SK-N-SH treated with all-trans-retinoic acid at 6 μM for 48 hours (cell line): ENCODE measurements at regions not wholly inside any gene's neighbourhood (a gene's known extent, or its start where the extent isn't known, plus 50 kb on each side); places are given as distances from the start of the nearest gene placed in this dataset.

ENCODE experiments used
- ATAC-seq: fragments of 200-7000 bp; cut with Tn5 transposase; 3 replicates; pipeline ENCODE4 v1.9.1; 2020; ENCODE audit warnings: mild to moderate bottlenecking, moderate library complexity
- ARNTL ChIP-seq: fragments of 450-650 bp; formaldehyde crosslinking; IDR thresholded peaks from 2 replicates; pipeline ENCODE4 v1.5.0; 2020; ENCODE audit warnings: low read depth, mild to moderate bottlenecking, moderate library complexity, borderline replicate concordance
- BACH2 ChIP-seq: fragments of 250-450 bp; sonication (Bioruptor Pico); IDR thresholded peaks from 2 replicates; pipeline ENCODE4 v1.9.0; 2021; ENCODE audit warnings: mild to moderate bottlenecking, borderline replicate concordance
- CREB5 ChIP-seq: fragments of 250-450 bp; sonication (Bioruptor Pico); IDR thresholded peaks from 2 replicates; pipeline ENCODE4 v1.5.1; 2020; ENCODE audit warnings: low read depth, mild to moderate bottlenecking, moderate library complexity
- CSDC2 ChIP-seq: fragments of 250-450 bp; sonication (Bioruptor Pico); IDR thresholded peaks from 2 replicates; pipeline ENCODE4 v1.5.0; 2020; ENCODE audit warnings: mild to moderate bottlenecking, moderate library complexity
- ESRRG ChIP-seq: fragments of 250-450 bp; sonication (Bioruptor Pico); IDR thresholded peaks from 2 replicates; pipeline ENCODE4 v1.6.1; 2021; ENCODE audit warnings: mild to moderate bottlenecking
- GLIS3 ChIP-seq: fragments of 250-450 bp; sonication (Bioruptor Pico); IDR thresholded peaks from 2 replicates; pipeline ENCODE4 v1.5.0; 2020; ENCODE audit warnings: mild to moderate bottlenecking, moderate library complexity
- ISL1 ChIP-seq: fragments of 250-450 bp; sonication (Bioruptor Pico); IDR thresholded peaks from 2 replicates; pipeline ENCODE4 v2.1.2; 2022; ENCODE audit warnings: mild to moderate bottlenecking, moderate library complexity
- PATZ1 ChIP-seq: fragments of 250-450 bp; sonication (Bioruptor Pico); IDR thresholded peaks from 2 replicates; pipeline ENCODE4 v1.8.0; 2020; ENCODE audit warnings: mild to moderate bottlenecking, moderate library complexity, borderline replicate concordance
- POU6F1 ChIP-seq: fragments of 250-450 bp; sonication (Bioruptor Pico); IDR thresholded peaks from 2 replicates; pipeline ENCODE4 v1.8.0; 2021; ENCODE audit warnings: low read depth, mild to moderate bottlenecking, moderate library complexity, borderline replicate concordance
- RARB ChIP-seq: fragments of 250-450 bp; sonication (Bioruptor Pico); IDR thresholded peaks from 2 replicates; pipeline ENCODE4 v1.8.0; 2021; ENCODE audit warnings: mild to moderate bottlenecking, moderate library complexity
- TCF4 ChIP-seq: fragments of 250-450 bp; sonication (Bioruptor Pico); IDR thresholded peaks from 2 replicates; pipeline ENCODE4 v1.8.0; 2021; ENCODE audit warnings: mild to moderate bottlenecking, moderate library complexity, borderline replicate concordance
- TOX ChIP-seq: fragments of 250-450 bp; sonication (Bioruptor Pico); IDR thresholded peaks from 2 replicates; pipeline ENCODE4 v1.8.0; 2021; ENCODE audit warnings: mild to moderate bottlenecking, moderate library complexity, borderline replicate concordance
- TSHZ2 ChIP-seq: fragments of 250-450 bp; sonication (Bioruptor Pico); IDR thresholded peaks from 2 replicates; pipeline ENCODE4 v1.5.0; 2020; ENCODE audit warnings: mild to moderate bottlenecking, moderate library complexity
- ZC3H10 ChIP-seq: fragments of 250-450 bp; sonication (Bioruptor Pico); IDR thresholded peaks from 2 replicates; pipeline ENCODE4 v1.5.1; 2021; ENCODE audit warnings: mild to moderate bottlenecking, moderate library complexity
- ZFP3 ChIP-seq: fragments of 250-450 bp; sonication (Bioruptor Pico); IDR thresholded peaks from 2 replicates; pipeline ENCODE4 v1.5.0; 2020; ENCODE audit warnings: mild to moderate bottlenecking, moderate library complexity
- ZFP30 ChIP-seq: fragments of 450-650 bp; formaldehyde crosslinking; IDR thresholded peaks from 2 replicates; pipeline ENCODE4 v1.5.0; 2022; ENCODE audit warnings: mild to moderate bottlenecking, moderate library complexity
- ZNF565 ChIP-seq: fragments of 450-650 bp; formaldehyde crosslinking; conservative IDR thresholded peaks from 2 replicates; pipeline ENCODE4 v1.5.0; 2020; ENCODE audit warnings: low read depth, mild to moderate bottlenecking, moderate library complexity
- ZNF70 ChIP-seq: fragments of 450-650 bp; formaldehyde crosslinking; IDR thresholded peaks from 2 replicates; pipeline ENCODE4 v1.5.0; 2020; ENCODE audit warnings: mild to moderate bottlenecking, moderate library complexity
- ZNF8 ChIP-seq: fragments of 450-650 bp; formaldehyde crosslinking; IDR thresholded peaks from 2 replicates; pipeline ENCODE4 v1.5.0; 2020; ENCODE audit warnings: mild to moderate bottlenecking, moderate library complexity

GRCh38 chr11:112525270-112525669 is 264.6 kb upstream of the PLET1 start (continued):
- TF ChIP-seq TSHZ2 (CRISPR knock-in tag), result no peak
- no peak for TF ChIP-seq ZNF565
- TF ChIP-seq ZFP30 (CRISPR knock-in tag), result no peak
- no peak for TF ChIP-seq GLIS3 (CRISPR knock-in tag)
- TF ChIP-seq TCF4 (CRISPR knock-in tag), result no peak
- no peak for TF ChIP-seq ZNF8 (CRISPR knock-in tag)
- TF ChIP-seq CSDC2 (CRISPR knock-in tag), result no peak
- TF ChIP-seq RARB (CRISPR knock-in tag), result no peak
- TF ChIP-seq CREB5, result no peak
- TF ChIP-seq ISL1 (CRISPR knock-in tag), result no peak
- no peak for TF ChIP-seq ZFP3

GRCh38 chr11:112525844-112526590 is 265.4 kb upstream of the PLET1 start:
- no peak for ATAC-seq
- TF ChIP-seq TOX (CRISPR knock-in tag) (no peak), ZNF565 (no peak), ZC3H10 (CRISPR knock-in tag) (no peak), ESRRG (CRISPR knock-in tag) (no peak), CSDC2 (CRISPR knock-in tag) (no peak), ARNTL (CRISPR knock-in tag) (no peak)
- TF ChIP-seq, all 23 proteins: peak for 0

- no peak for ATAC-seq
- TF ChIP-seq ZNF8 (CRISPR knock-in tag), result no peak
- no peak for TF ChIP-seq POU6F1 (CRISPR knock-in tag)
- TF ChIP-seq ARNTL (CRISPR knock-in tag), result no peak
- TF ChIP-seq GLIS3 (CRISPR knock-in tag), result no peak
- TF ChIP-seq ISL1 (CRISPR knock-in tag), result no peak
- TF ChIP-seq TSHZ2 (CRISPR knock-in tag), result no peak
- TF ChIP-seq ESRRG (CRISPR knock-in tag), result no peak
- no peak for TF ChIP-seq PATZ1 (CRISPR knock-in tag)
- TF ChIP-seq TOX (CRISPR knock-in tag), result no peak
- no peak for TF ChIP-seq RARB (CRISPR knock-in tag)
- no peak for TF ChIP-seq ZNF70 (CRISPR knock-in tag)
- no peak for TF ChIP-seq ZC3H10 (CRISPR knock-in tag)
- TF ChIP-seq CREB5, result no peak
- no peak for TF ChIP-seq ZFP3
- no peak for TF ChIP-seq CSDC2 (CRISPR knock-in tag)
- no peak for TF ChIP-seq BACH2 (CRISPR knock-in tag)
Measured at GRCh38 chr11:112526699-112527416, 266.2 kb upstream of the PLET1 start.
